Lower lobe of right lung (tissue), 2 donors: ENCODE measurements at regions not wholly inside any gene's neighbourhood (a gene's known extent, or its start where the extent isn't known, plus 50 kb on each side); places are given as distances from the start of the nearest gene placed in this dataset.

Experiments used
- ATAC-seq, 2 donors: fragments of 200-7000 bp; cut with Tn5 transposase; one replicate each; pipeline ENCODE4 v1.9.1; 2020 to 2022; ENCODE audit warnings: mild to moderate bottlenecking in 2 of 2, moderate library complexity in 2 of 2
- DNase-seq: peaks from one replicate; pipeline ENCODE4 v3.0.0-alpha.2; 2020
- H3K27ac ChIP-seq: fragments of 200-600 bp; one replicate; pipeline ENCODE4 v1.8.0; 2022
- H3K27me3 ChIP-seq: fragments of 200-600 bp; one replicate; pipeline ENCODE4 v1.8.0; 2022; ENCODE audit warnings: low read depth
- H3K36me3 ChIP-seq: fragments of 200-600 bp; one replicate; pipeline ENCODE4 v1.8.0; 2022; ENCODE audit warnings: mild to moderate bottlenecking
- H3K4me1 ChIP-seq: fragments of 200-600 bp; one replicate; pipeline ENCODE4 v1.8.0; 2022
- H3K4me3 ChIP-seq: fragments of 200-600 bp; one replicate; pipeline ENCODE4 v1.8.0; 2022; ENCODE audit warnings: mild to moderate bottlenecking
- H3K9me3 ChIP-seq: fragments of 200-600 bp; one replicate; pipeline ENCODE4 v1.8.0; 2022
- intact Hi-C: fragments of 100-400 bp; cut with DNase I; formaldehyde crosslinking; loops from one replicate; pipeline ENCODE4 v1.11.0; 2022
- TF ChIP-seq, protein P1 (sequence below): fragments of 200-600 bp; IDR thresholded peaks from one replicate; pipeline ENCODE4 v1.8.0; 2022; ENCODE audit warnings: antibody characterized with exemption, mild to moderate bottlenecking
- donor health status: DM: no; HTN: yes; CAD: no; lungs with severe emphysema.

DNA sequence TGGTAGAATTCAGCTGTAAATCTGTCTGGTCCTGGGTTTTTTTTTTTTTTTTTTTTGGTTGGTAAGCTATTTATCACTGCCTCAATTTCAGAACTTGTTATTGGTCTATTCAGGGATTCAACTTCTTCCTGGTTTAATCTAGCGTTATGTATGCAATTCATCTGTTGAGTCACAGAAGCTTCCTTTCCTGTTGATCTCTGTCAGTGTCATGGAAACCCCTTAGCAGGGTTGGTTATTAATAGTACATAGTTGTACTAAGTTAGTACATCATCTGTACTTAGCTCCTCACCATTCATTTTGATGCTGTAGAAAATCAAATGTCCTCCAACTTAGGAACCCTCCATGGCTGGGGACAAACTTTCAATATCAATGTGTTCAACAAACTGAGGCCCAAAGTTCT, 51.0 kb upstream of the BARHL2 start:
- H3K4me3 ChIP-seq: no peak overlapping the region
- H3K4me1 ChIP-seq: no peaks in the 10 kb centered on the region
- DNase-seq (no peak), ATAC-seq (no peak)
- no peak overlapping the region for H3K27ac ChIP-seq
- no peaks in the 10 kb centered on the region for H3K36me3 ChIP-seq
- TF ChIP-seq, protein P1, sequence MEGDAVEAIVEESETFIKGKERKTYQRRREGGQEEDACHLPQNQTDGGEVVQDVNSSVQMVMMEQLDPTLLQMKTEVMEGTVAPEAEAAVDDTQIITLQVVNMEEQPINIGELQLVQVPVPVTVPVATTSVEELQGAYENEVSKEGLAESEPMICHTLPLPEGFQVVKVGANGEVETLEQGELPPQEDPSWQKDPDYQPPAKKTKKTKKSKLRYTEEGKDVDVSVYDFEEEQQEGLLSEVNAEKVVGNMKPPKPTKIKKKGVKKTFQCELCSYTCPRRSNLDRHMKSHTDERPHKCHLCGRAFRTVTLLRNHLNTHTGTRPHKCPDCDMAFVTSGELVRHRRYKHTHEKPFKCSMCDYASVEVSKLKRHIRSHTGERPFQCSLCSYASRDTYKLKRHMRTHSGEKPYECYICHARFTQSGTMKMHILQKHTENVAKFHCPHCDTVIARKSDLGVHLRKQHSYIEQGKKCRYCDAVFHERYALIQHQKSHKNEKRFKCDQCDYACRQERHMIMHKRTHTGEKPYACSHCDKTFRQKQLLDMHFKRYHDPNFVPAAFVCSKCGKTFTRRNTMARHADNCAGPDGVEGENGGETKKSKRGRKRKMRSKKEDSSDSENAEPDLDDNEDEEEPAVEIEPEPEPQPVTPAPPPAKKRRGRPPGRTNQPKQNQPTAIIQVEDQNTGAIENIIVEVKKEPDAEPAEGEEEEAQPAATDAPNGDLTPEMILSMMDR: no peak
- H3K27me3 ChIP-seq: peaks cover 5% of the 10 kb centered on the region
- H3K9me3 ChIP-seq: no peaks in the 10 kb centered on the region
- intact Hi-C loops: no loop called here
